Non-pigmented ciliary epithelial cell (primary cell): ENCODE measurements at regions not wholly inside any gene's neighbourhood (a gene's known extent, or its start where the extent isn't known, plus 50 kb on each side); places are given as distances from the start of the nearest gene placed in this dataset.

Experiments used
- DNase-seq: peaks from one replicate; pipeline ENCODE4 v3.0.0-alpha.2; 2010; ENCODE audit warnings: low read depth

- no peak for DNase-seq
Measured at GRCh38 chr3:124577494-124578167, 152.6 kb upstream of the UMPS start.

- DNase-seq: no peak
Measured at GRCh38 chr3:124579641-124580040, 150.6 kb upstream of the UMPS start.

GRCh38 chr3:124582196-124582595 lies 148.1 kb upstream of the UMPS start:
- no peak for DNase-seq

- no peak for DNase-seq
Measured at GRCh38 chr3:124582621-124583395, 147.4 kb upstream of the UMPS start.

GRCh38 chr3:124584245-124584551 lies 146.1 kb upstream of the UMPS start:
- no peak for DNase-seq

- no peak for DNase-seq
Measured at GRCh38 chr3:124584552-124585391, 145.5 kb upstream of the UMPS start.

GRCh38 chr3:124586126-124587052 lies 143.9 kb upstream of the UMPS start:
- DNase-seq: no peak

GRCh38 chr3:124587053-124587408 lies 143.2 kb upstream of the UMPS start:
- no peak for DNase-seq

- DNase-seq: no peak
Measured at GRCh38 chr3:124588036-124588435, 142.2 kb upstream of the UMPS start.

- DNase-seq: no peak
Measured at GRCh38 chr3:124588794-124589193, 141.5 kb upstream of the UMPS start.

- no peak for DNase-seq
Measured at GRCh38 chr3:124591699-124592098, 138.6 kb upstream of the UMPS start.

- DNase-seq: no peak
Measured at GRCh38 chr3:124592658-124593441, 137.4 kb upstream of the UMPS start.

- DNase-seq: no peak
Measured at GRCh38 chr3:124593442-124593829, 136.8 kb upstream of the UMPS start.

- no peak for DNase-seq
Measured at GRCh38 chr3:124594581-124594980, 135.7 kb upstream of the UMPS start.

- DNase-seq: no peak
Measured at GRCh38 chr3:124597273-124597672, 133.0 kb upstream of the UMPS start.

GRCh38 chr3:124597979-124598378 lies 132.3 kb upstream of the UMPS start:
- DNase-seq: no peak

GRCh38 chr3:124599147-124599765 lies 131.0 kb upstream of the UMPS start:
- no peak for DNase-seq

GRCh38 chr3:124599779-124600693 lies 130.2 kb upstream of the UMPS start:
- DNase-seq: no peak

GRCh38 chr3:124600765-124601164 lies 129.5 kb upstream of the UMPS start:
- no peak for DNase-seq

- DNase-seq: no peak
Measured at GRCh38 chr3:124601190-124601589, 129.1 kb upstream of the UMPS start.
